GM12878 (cell line): ENCODE measurements at regions not wholly inside any gene's neighbourhood (a gene's known extent, or its start where the extent isn't known, plus 50 kb on each side); places are given as distances from the start of the nearest gene placed in this dataset.
"Not testable (repeated sequence)": the region's sequence is repeated elsewhere in the genome, so short reads cannot be mapped to it uniquely, and the experiment has no call there.

Experiments
- ATAC-seq: fragments of 200-7000 bp; cut with Tn5 transposase; 3 replicates; pipeline ENCODE4 v1.9.1; 2020; ENCODE audit warnings: mild to moderate bottlenecking, moderate library complexity
- BruUV-seq: library from RNA; stranded (reverse); fragments of 400-500 nt; replicated peaks from 2 replicates; lab custom pipeline; 2021; lab: Mats Ljungman, UMichigan
- CTCF ChIA-PET: fragments of 300-600 bp; sonication (Branson Sonifier 250); formaldehyde crosslinking; extraction: SDS; loops from one replicate; lab custom pipeline; 2021; ENCODE audit warnings: inconsistent platforms; lab: Yijun Ruan, JAX
- POLR2A ChIA-PET: fragments of 350-600 bp; formaldehyde crosslinking; extraction: SDS; loops from one replicate; lab custom pipeline; 2021; ENCODE audit warnings: inconsistent platforms; lab: Charles Lee
- RAD21 ChIA-PET: fragments of 300-600 bp; sonication (Branson Sonifier 250); formaldehyde crosslinking; loops from one replicate; lab custom pipeline; 2023; ENCODE audit warnings: antibody characterized with exemption; ENCODE audit not compliant: unreplicated experiment; lab: Charles Lee
- SMC1A ChIA-PET: fragments of 300-600 bp; sonication (Branson Sonifier 250); formaldehyde crosslinking; loops from one replicate; lab custom pipeline; 2023; ENCODE audit not compliant: unreplicated experiment, uncharacterized antibody; lab: Charles Lee
- DNase-seq: peaks from one replicate; pipeline ENCODE4 v3.0.0-alpha.2; 2011; ENCODE audit warnings: low read depth, low spot score
- FAIRE-seq: peaks from 3 replicates; lab custom pipeline; 2011; peaks lifted over from hg19 to GRCh38; lab: Jason Lieb, UNC
- H2AFZ ChIP-seq: 2 replicates; pipeline ENCODE4 v1.6.0; 2011; ENCODE audit warnings: low read depth, low read length, control low read depth; ENCODE audit not compliant: control insufficient read depth
- H3K27ac ChIP-seq: 2 replicates; pipeline ENCODE4 v1.5.1; 2011; ENCODE audit warnings: control low read depth; ENCODE audit not compliant: control insufficient read depth, insufficient read depth
- H3K27me3 ChIP-seq, 2 experiments: replicated peaks in 1 of 2; 2 replicates each; pipeline versions ENCODE4 v1.6.0 to v1.6.1; 2011; ENCODE audit warnings: low read length in 1 of 2; ENCODE audit not compliant: control insufficient read depth in 2 of 2, insufficient read depth in 2 of 2
- H3K36me3 ChIP-seq, 2 experiments: 2 replicates each; pipeline ENCODE4 v1.5.1; 2011; ENCODE audit warnings: low read length in 1 of 2; ENCODE audit not compliant: control insufficient read depth in 2 of 2, insufficient read depth in 2 of 2
- H3K4me1 ChIP-seq: 2 replicates; pipeline ENCODE4 v1.6.1; 2011; ENCODE audit warnings: mild to moderate bottlenecking, low read length, moderate library complexity, mixed read lengths; ENCODE audit not compliant: control insufficient read depth, insufficient read depth
- H3K4me2 ChIP-seq: 2 replicates; pipeline ENCODE4 v1.6.0; 2011; ENCODE audit warnings: control low read depth; ENCODE audit not compliant: control insufficient read depth, insufficient read depth
- H3K4me3 ChIP-seq: fragments of 200-600 bp; sonication (generic); 2 replicates; pipeline ENCODE4 v1.5.1; 2016
- H3K79me2 ChIP-seq: 2 replicates; pipeline ENCODE4 v1.6.0; 2011; ENCODE audit warnings: low read length; ENCODE audit not compliant: control insufficient read depth, insufficient read depth
- H3K9ac ChIP-seq: 2 replicates; pipeline ENCODE4 v1.8.0; 2011; ENCODE audit warnings: low read length, control low read depth, mixed read lengths; ENCODE audit not compliant: control insufficient read depth, insufficient read depth
- H3K9me3 ChIP-seq: replicated peaks from 3 replicates; pipeline ENCODE4 v1.5.1; 2011; ENCODE audit warnings: mild to moderate bottlenecking, low read length; ENCODE audit not compliant: control insufficient read depth, insufficient read depth
- H4K20me1 ChIP-seq: 2 replicates; pipeline ENCODE4 v1.6.0; 2011; ENCODE audit not compliant: control insufficient read depth, insufficient read depth
- FOXM1 ChIP-seq: IDR thresholded peaks from 2 replicates; pipeline ENCODE4 v1.6.1; 2012; ENCODE audit warnings: low read depth, mild to moderate bottlenecking, inconsistent platforms, low read length, moderate library complexity
- NFYA ChIP-seq: IDR thresholded peaks from 2 replicates; pipeline ENCODE4 v1.6.1; 2011; ENCODE audit warnings: low read depth, mild to moderate bottlenecking, low read length, improper control_type of control experiment, borderline replicate concordance
- RELB ChIP-seq: fragments of 450-650 bp; IDR thresholded peaks from 2 replicates; pipeline ENCODE4 v1.6.1; 2017; ENCODE audit warnings: low read depth, mild to moderate bottlenecking, moderate library complexity
- RFX5 ChIP-seq: IDR thresholded peaks from 2 replicates; pipeline ENCODE4 v1.6.1; 2011; ENCODE audit warnings: low read depth, low read length, improper control_type of control experiment
- SIX5 ChIP-seq: IDR thresholded peaks from 2 replicates; pipeline ENCODE4 v1.6.1; 2011; ENCODE audit warnings: mild to moderate bottlenecking, low read depth, low read length, moderate library complexity; ENCODE audit not compliant: severe bottlenecking
- USF2 ChIP-seq: IDR thresholded peaks from 2 replicates; pipeline ENCODE4 v1.6.1; 2011; ENCODE audit warnings: low read depth, low read length, improper control_type of control experiment, borderline replicate concordance
- WGBS: methylation state at CpG from one replicate; pipeline ENCODE4 v1.1.6; 2016; ENCODE audit warnings: low lambda C conversion rate; ENCODE audit not compliant: insufficient replicate concordance, insufficient coverage; ENCODE audit errors: missing lambda C conversion rate; 5-methylcytosine and 5-hydroxymethylcytosine counted together
- in situ Hi-C: fragments of 300-500 bp; cut with MboI; formaldehyde crosslinking; loops from 9 replicates; pipeline ENCODE4 v1.14.3; 2018; ENCODE audit warnings: mixed read lengths
- intact Hi-C: fragments of 100-400 bp; cut with micrococcal nuclease; formaldehyde crosslinking; loops from one replicate; pipeline ENCODE4 v1.14.2; 2022; ENCODE audit not compliant: unreplicated experiment

- no peak for TF ChIP-seq USF2
- TF ChIP-seq RELB: no peak
- no peak for TF ChIP-seq RFX5
- no peak for TF ChIP-seq NFYA
- no peak for TF ChIP-seq FOXM1
- no peak for TF ChIP-seq SIX5
These were observed 364.3 kb upstream of the LRP1B start (continued) for GRCh38 chr2:142495141-142495540.

- H3K36me3 ChIP-seq, CTCF ChIA-PET, H3K27ac ChIP-seq, H4K20me1 ChIP-seq, H3K4me1 ChIP-seq, intact Hi-C loops, POLR2A ChIA-PET, H3K4me3 ChIP-seq, RAD21 ChIA-PET, H3K9ac ChIP-seq, H3K27me3 ChIP-seq, H3K9me3 ChIP-seq, SMC1A ChIA-PET, ATAC-seq, FAIRE-seq, H3K4me2 ChIP-seq, in situ Hi-C loops, DNase-seq, H3K79me2 ChIP-seq, BruUV-seq, H2AFZ ChIP-seq: not testable (repeated sequence)
- WGBS: 2% methylated on average over 3 of the region's 3 CpGs
These were observed 358.8 kb upstream of the LRP1B start for GRCh38 chr2:142489631-142490030.
